ENCODE measurements at regions not wholly inside any gene's neighbourhood (a gene's known extent, or its start where the extent isn't known, plus 50 kb on each side); places are given as distances from the start of the nearest gene placed in this dataset.

DNA sequence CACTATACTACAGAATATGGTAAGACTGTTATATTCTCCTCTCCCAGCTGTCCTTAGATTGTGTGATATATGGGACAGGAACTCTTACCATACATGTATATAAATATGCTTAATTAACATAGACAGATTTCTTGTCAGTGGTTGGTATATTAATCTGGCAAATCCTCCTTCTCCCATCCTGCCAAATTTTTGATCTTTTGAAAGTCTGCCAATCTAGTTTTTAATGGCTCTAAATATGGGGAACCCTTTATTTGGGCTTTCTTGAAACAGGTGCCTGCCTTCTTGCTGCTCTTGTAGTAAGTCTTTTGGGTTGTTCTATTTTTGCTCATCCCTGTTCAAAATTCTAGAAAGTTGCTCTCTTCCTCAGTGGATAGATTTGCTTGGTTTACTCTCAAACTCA lies 63.5 kb downstream of the SPATA31D1 start:
- TF ChIP-seq, protein P1, sequence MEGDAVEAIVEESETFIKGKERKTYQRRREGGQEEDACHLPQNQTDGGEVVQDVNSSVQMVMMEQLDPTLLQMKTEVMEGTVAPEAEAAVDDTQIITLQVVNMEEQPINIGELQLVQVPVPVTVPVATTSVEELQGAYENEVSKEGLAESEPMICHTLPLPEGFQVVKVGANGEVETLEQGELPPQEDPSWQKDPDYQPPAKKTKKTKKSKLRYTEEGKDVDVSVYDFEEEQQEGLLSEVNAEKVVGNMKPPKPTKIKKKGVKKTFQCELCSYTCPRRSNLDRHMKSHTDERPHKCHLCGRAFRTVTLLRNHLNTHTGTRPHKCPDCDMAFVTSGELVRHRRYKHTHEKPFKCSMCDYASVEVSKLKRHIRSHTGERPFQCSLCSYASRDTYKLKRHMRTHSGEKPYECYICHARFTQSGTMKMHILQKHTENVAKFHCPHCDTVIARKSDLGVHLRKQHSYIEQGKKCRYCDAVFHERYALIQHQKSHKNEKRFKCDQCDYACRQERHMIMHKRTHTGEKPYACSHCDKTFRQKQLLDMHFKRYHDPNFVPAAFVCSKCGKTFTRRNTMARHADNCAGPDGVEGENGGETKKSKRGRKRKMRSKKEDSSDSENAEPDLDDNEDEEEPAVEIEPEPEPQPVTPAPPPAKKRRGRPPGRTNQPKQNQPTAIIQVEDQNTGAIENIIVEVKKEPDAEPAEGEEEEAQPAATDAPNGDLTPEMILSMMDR (conservative IDR thresholded peaks at IDR 0.05; ENCODE audit: low read depth, low read length) = no peak
- TF ChIP-seq EZH2 (IDR thresholded peaks at IDR 0.05; ENCODE audit: borderline replicate concordance, low read depth, low read length, poor library complexity, severe bottlenecking) = no peak

Data from A673 (cell line).